ENCODE measurements at regions not wholly inside any gene's neighbourhood (a gene's known extent, or its start where the extent isn't known, plus 50 kb on each side); places are given as distances from the start of the nearest gene placed in this dataset.

- TF ChIP-seq POLR2AphosphoS5 (IDR thresholded peaks at IDR 0.05; ENCODE audit: low read length) (no peak), EP300 (IDR thresholded peaks at IDR 0.05; ENCODE audit: borderline replicate concordance in 1 of 2, control insufficient read depth in 1 of 2, low read depth in 2 of 2, low read length in 2 of 2) (no peak), MAX (IDR thresholded peaks at IDR 0.05; ENCODE audit: low read depth, low read length) (no peak)
Observed at GRCh38 chr2:33775306-33775705, 176.2 kb upstream of the FAM98A start (continued).

- ChIA-PET POLR2A (no interaction called here), RAD21 (ENCODE audit: unreplicated experiment) (no interaction called here), SMC1A (ENCODE audit: uncharacterized antibody, unreplicated experiment) (no interaction called here), CTCF (no interaction called here)
- Histone ChIP-seq H3K9ac (ENCODE audit: control insufficient read depth, insufficient read depth, low read length) (no peak overlapping the region), H3K4me2 (ENCODE audit: control insufficient read depth, insufficient read depth) (no peak overlapping the region), H2AFZ (ENCODE audit: control insufficient read depth, low read depth, low read length) (no peak overlapping the region), H3K9me3 (replicated peaks; ENCODE audit: control insufficient read depth, insufficient read depth, low read length) (no peaks in the 10 kb centered on the region), H3K36me3 (ENCODE audit: control insufficient read depth in 2 of 2, insufficient read depth in 2 of 2, low read length in 1 of 2) (no peaks in the 10 kb centered on the region), H3K27ac (ENCODE audit: control insufficient read depth, insufficient read depth) (no peak overlapping the region), H3K4me1 (ENCODE audit: control insufficient read depth, insufficient read depth, low read length) (no peaks in the 10 kb centered on the region), H3K79me2 (ENCODE audit: control insufficient read depth, insufficient read depth, low read length) (no peaks in the 10 kb centered on the region), H3K4me3 (no peak overlapping the region), H3K27me3 (replicated peaks in 1 of 2; ENCODE audit: control insufficient read depth in 2 of 2, insufficient read depth in 2 of 2, low read length in 1 of 2) (no peaks in the 10 kb centered on the region), H4K20me1 (ENCODE audit: control insufficient read depth, insufficient read depth) (no peaks in the 10 kb centered on the region)
- ATAC-seq = no peak
- no peak for FAIRE-seq
- in situ Hi-C loops (cut with MboI) = no loop called here
- WGBS (ENCODE audit: insufficient coverage, insufficient replicate concordance, low lambda C conversion rate, missing lambda C conversion rate) = 67% methylated on average over 2 of the region's 2 CpGs
- intact Hi-C loops (cut with micrococcal nuclease; ENCODE audit: unreplicated experiment) = no loop called here
- BruUV-seq (replicated peaks) = no TSS peak
- no peak for DNase-seq (ENCODE audit: low read depth, low spot score)
- TF ChIP-seq SMARCA5 (IDR thresholded peaks at IDR 0.05) (no peak), E2F8 (IDR thresholded peaks at IDR 0.05; ENCODE audit: low read depth, partially characterized antibody) (no peak), CTCF (IDR thresholded peaks at IDR 0.05 in 2 of 3, conservative IDR thresholded peaks at IDR 0.05 in 1 of 3; ENCODE audit: control insufficient read depth in 2 of 3, extremely low read depth in 1 of 3, insufficient read depth in 1 of 3, low read depth in 3 of 3, low read length in 3 of 3) (no peak), YY1 (IDR thresholded peaks at IDR 0.05; ENCODE audit: low read depth, low read length) (no peak), BCLAF1 (IDR thresholded peaks at IDR 0.05) (no peak), RAD51 (IDR thresholded peaks at IDR 0.05) (no peak), USF2 (IDR thresholded peaks at IDR 0.05; ENCODE audit: borderline replicate concordance, low read depth, low read length) (no peak), RCOR1 (conservative IDR thresholded peaks at IDR 0.05; ENCODE audit: low read depth, low read length) (no peak)
Observed at GRCh38 chr2:33770023-33770422, 170.9 kb upstream of the FAM98A start.

Measured in GM12878 (cell line).